AG08396 (cell line): ENCODE measurements at regions not wholly inside any gene's neighbourhood (a gene's known extent, or its start where the extent isn't known, plus 50 kb on each side); places are given as distances from the start of the nearest gene placed in this dataset.

Source experiments
- DNase-seq: peaks from one replicate; pipeline ENCODE4 v3.0.0; 2012; ENCODE audit warnings: low spot score, mixed read lengths

- no peak for DNase-seq
These were observed 146.8 kb downstream of the SMAD6 start for GRCh38 chr15:66848686-66849392.

DNA sequence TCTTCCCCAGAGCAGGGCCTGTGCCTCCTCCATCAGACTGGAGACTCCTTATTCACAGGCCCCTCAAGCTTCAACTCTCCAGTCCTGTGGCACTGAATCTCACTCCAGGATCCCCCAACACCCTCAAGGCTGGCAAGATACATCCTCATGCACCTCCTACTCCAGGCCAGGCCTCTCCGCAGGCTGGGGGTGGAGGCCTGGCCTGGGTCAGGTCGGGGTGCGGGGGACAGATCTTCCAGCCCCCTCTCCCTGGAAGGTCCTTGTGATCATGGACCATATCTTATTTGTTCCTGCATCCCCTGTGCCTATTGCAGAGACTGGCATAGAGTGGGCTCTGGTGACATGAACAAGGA is 147.3 kb downstream of the SMAD6 start:
- no peak for DNase-seq

- DNase-seq: no peak
These were observed 147.7 kb downstream of the SMAD6 start for GRCh38 chr15:66849746-66850077.

- no peak for DNase-seq
These were observed 148.3 kb downstream of the SMAD6 start for GRCh38 chr15:66850078-66850991.

- no peak for DNase-seq
These were observed 148.9 kb downstream of the SMAD6 start for GRCh38 chr15:66850996-66851310.

DNA sequence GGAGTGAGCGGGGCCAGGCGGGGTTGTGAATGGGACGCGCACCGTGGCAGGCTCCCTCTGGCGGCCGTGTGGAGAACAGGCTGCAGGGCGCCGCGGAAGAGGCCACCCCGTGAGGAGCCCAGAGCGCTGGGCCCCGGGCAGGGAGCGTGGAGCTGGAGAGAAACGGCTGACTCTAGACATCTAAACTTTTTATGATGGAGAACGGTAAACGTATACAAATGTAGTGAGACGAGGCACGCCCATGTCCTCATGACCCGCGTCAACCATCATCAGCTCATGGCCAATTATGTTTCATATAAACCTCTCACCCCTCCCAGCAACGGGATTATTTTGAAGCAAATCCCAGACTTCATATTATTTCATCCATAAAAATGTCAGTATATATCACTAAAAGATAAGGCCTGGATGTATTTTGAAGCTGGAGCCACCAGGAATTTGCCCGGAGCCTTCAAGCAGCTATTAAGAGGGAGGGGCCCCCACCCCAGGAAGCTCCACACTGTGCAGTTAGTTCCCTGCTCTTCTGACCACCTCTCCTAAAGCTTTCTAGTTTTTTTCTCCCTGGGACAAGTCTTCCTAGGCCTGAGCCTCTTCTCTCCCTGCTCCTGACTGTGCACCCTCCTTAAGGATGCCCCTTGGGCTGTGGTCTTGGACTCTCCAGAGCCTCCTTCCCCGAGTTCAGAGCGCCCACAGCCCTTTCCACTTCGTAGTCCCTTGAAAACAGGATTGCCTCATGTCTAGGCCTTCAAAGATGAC is 149.5 kb downstream of the SMAD6 start:
- DNase-seq: peak; percentile 92

GRCh38 chr15:66852064-66852905 is 150.2 kb downstream of the SMAD6 start:
- no peak for DNase-seq

GRCh38 chr15:66854012-66854965 is 152.3 kb downstream of the SMAD6 start:
- no peak for DNase-seq

- DNase-seq: no peak
These were observed 153.0 kb downstream of the SMAD6 start for GRCh38 chr15:66855041-66855440.

- DNase-seq: no peak
These were observed 155.7 kb downstream of the SMAD6 start for GRCh38 chr15:66857694-66858093.

DNA sequence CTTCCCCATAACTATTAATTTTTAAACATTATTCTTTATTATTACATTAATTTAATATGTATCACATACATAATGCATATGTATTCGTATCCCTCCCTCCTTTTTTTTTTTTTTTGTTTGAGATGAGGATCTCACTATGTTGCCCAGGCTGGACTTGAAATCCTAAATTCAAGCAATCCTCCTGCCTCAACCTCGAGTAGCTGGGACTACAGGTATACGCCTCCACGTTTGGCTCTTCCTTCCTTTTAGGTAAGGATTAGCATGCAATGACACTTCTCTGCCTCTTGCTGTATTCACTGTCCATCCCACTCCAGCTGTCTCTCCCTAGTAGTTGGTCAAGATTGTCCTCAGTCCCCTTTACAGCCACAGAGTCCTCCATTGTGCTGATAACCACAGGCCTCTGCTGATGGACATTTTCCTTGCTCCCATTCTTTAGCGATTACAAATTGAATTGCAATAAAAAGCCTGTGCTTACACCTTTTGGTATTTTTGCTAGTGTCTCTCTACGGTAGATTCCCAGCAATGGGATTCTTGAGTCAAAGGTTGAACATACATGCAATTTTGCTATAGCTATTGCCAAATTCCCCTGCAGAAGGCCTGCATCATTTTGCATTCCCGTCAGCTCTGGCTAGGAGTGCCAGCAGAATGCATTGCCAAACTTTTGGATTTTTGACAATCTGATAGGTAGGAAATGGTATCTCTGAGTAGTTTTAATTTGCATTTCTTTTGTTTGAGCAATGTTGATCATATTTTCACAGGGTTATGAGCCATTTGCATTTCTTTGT is 156.6 kb downstream of the SMAD6 start:
- DNase-seq: no peak

GRCh38 chr15:66859688-66860253 is 157.7 kb downstream of the SMAD6 start:
- no peak for DNase-seq

DNA sequence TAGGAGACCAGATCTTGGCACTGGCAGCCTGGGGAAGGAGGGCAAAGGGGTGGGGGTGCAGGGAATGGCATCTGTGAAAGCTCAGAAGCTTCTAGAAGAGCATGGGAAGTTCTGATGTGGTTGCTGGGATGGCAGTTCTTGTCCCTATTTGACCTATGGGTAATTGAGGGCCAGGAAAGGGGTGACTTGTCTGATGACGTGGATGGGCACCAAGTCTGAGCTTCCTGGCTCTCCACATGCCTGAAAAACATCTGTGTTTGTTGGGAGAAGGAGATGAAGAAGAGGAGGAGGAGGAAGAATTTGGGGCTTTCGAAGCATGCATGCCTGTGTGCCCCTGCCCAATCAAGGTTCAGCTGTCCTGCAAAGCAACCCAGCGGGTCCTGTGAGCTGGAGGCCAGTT is 158.8 kb downstream of the SMAD6 start:
- DNase-seq: no peak

DNA sequence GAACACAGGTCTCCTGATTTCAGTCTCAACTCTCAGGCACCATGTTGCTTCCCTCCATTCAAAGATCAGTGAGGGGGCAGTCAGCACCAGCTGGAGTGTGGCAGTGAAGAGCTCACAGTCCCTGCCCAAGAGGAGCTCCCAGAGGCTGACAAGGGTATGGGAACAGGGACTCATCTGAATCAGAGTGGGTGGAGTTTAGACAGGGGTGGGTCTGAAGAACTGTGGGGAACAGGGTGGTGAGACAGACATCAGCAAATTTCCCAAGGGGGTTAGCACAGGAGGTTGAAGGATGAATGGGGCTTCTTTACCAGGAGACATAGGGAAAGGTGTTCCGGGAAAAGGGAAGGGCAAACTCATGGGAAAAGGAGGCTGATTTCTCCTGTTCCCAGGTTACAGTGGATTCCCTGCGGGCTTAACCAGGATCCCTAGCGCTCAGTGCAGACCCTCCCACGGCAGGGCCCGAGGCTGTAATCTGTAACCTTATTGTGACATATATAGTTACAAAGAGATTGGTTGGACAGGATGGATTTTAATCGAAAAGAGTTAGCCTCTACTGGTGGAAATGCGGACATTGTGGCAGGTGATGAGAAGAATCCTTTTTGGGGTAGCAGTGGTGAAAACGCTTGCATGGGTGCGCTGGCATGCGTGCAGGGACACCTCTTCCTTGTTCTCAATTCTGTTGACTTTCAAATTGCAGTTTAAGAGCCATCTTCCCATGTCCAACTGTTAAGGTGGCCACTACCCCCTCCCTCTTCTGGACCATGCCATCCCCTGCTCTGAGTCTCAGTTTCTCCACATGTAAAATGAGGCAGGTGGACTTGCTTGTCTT is 160.3 kb downstream of the SMAD6 start:
- no peak for DNase-seq

DNA sequence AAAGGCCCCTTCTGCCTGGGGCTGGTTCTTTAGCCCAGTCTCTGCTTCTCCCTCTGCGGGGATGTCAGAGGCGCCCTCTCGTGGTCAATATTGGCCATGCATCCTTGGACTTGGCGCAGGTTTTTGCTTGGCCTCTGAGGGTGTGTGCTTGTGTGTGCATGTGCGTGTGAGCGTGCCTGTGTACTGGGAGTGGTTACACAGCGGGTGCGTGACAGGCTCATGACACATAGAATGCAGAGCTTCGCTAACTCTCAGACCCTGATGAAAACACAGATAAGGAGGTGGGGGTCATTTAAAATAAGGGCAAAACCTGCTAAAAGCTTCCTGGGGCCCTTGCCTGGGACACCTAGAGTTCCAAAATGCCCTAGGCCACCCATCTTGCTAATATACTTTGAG is 160.9 kb downstream of the SMAD6 start:
- peak; percentile 82 for DNase-seq

DNA sequence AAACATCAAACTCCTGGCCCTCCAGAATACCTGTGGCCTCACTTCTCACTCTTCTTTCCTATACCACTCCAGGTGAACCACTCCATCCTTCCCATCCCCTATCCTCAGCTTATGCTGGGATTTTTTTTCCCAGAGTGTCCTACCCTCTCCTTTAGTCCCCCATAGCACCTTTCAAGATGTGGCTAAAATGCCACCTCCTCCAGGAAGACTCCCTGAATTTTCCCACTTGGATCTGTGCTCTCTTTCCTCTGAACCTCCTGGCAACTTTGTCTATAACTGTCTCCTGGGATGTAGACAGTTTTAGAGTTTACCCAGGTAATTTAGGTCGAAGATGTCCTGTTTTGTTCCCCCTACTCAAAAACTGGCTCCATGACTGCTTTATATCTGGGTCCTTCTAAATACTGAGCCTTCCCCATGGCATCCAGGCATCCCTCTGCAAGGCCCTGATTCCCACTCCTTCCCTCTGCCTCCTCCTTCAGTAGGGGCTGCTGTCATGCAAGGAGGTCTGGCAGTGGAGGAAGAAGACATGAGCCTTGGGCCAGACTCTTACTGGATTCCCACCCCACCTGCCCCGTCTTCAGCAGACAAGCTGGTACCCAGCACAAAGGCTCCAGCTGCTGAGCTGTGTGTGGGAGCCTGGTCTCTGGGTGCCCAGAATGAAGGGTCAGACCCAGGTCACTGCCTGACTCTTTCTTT is 161.5 kb downstream of the SMAD6 start:
- DNase-seq: no peak

- no peak for DNase-seq
These were observed 162.2 kb downstream of the SMAD6 start for GRCh38 chr15:66864086-66864830.
